Prostate gland (tissue), 2 donors: ENCODE measurements at regions not wholly inside any gene's neighbourhood (a gene's known extent, or its start where the extent isn't known, plus 50 kb on each side); places are given as distances from the start of the nearest gene placed in this dataset.
A peak's percentile ranks its signal among the peaks of the same experiment; 100 is the strongest.

ENCODE experiments used
- DNase-seq: peaks from one replicate; pipeline ENCODE4 v3.0.0-alpha.2; 2019; ENCODE audit warnings: low spot score
- H3K27ac ChIP-seq, 2 donors: fragments of 200-600 bp; sonication (generic); 2 replicates each; pipeline ENCODE4 v1.5.1; 2017 to 2019
- H3K27me3 ChIP-seq: fragments of 200-600 bp; sonication (generic); replicated peaks from 2 replicates; pipeline ENCODE4 v1.5.1; 2019; ENCODE audit not compliant: insufficient read depth
- H3K36me3 ChIP-seq, 2 donors: fragments of 200-600 bp; sonication (generic); 1 replicate in 1 of 2; 2 replicates in 1 of 2; pipeline versions ENCODE4 v1.5.1 to v1.8.1; 2017 to 2019
- H3K4me1 ChIP-seq: fragments of 200-600 bp; sonication (generic); replicated peaks from 2 replicates; pipeline ENCODE4 v1.5.1; 2019
- H3K4me3 ChIP-seq, 2 donors: fragments of 200-600 bp; sonication (generic); 2 replicates each; pipeline ENCODE4 v1.5.1; 2017 to 2019
- H3K9me3 ChIP-seq: fragments of 200-600 bp; sonication (generic); 2 replicates; pipeline ENCODE4 v1.5.1; 2017
- CTCF ChIP-seq, 4 experiments: fragments of 200-600 bp in 2 of 4; fragments of 450-650 bp in 2 of 4; sonication (generic) in 2 of 4; IDR thresholded peaks; 1 replicate in 3 of 4; 2 replicates in 1 of 4; pipeline ENCODE4 v1.5.1; 2016 to 2019; ENCODE audit warnings: antibody characterized with exemption in 4 of 4, mild to moderate bottlenecking in 2 of 4, moderate library complexity in 2 of 4
- POLR2A ChIP-seq: fragments of 450-650 bp; IDR thresholded peaks from one replicate; pipeline ENCODE4 v1.6.1; 2016; ENCODE audit warnings: antibody characterized with exemption, mild to moderate bottlenecking
- POLR2AphosphoS5 ChIP-seq: sonication (generic); formaldehyde crosslinking; IDR thresholded peaks from one replicate; pipeline ENCODE4 v1.6.1; 2017; ENCODE audit warnings: antibody characterized with exemption
- WGBS: methylation state at CpG from one replicate; pipeline ENCODE4 v1.1.5; 2018; 5-methylcytosine and 5-hydroxymethylcytosine counted together
- intact Hi-C: fragments of 100-400 bp; cut with DNase I; formaldehyde crosslinking; loops from one replicate; pipeline ENCODE4 v1.14.2; 2022

- peak overlapping the region; percentile 15 to 75 for H3K27ac ChIP-seq
- no peak overlapping the region for H3K4me3 ChIP-seq
- intact Hi-C loops = no loop called here
- DNase-seq = no peak
- no peaks in the 10 kb centered on the region for H3K27me3 ChIP-seq
- H3K36me3 ChIP-seq = no peaks in the 10 kb centered on the region
- TF ChIP-seq POLR2AphosphoS5 (no peak), CTCF (IDR thresholded peaks at IDR 0.05) (no peak), POLR2A (no peak)
- H3K9me3 ChIP-seq = no peaks in the 10 kb centered on the region
- no peaks in the 10 kb centered on the region for H3K4me1 ChIP-seq
- WGBS = 84% methylated on average over 18 of the region's 18 CpGs
These were observed 158.1 kb downstream of the CDH26 start for GRCh38 chr20:60116128-60116909.

- no peak for DNase-seq
- H3K4me3 ChIP-seq = no peak overlapping the region
- no peaks in the 10 kb centered on the region for H3K36me3 ChIP-seq
- no peaks in the 10 kb centered on the region for H3K9me3 ChIP-seq
- H3K27me3 ChIP-seq = no peaks in the 10 kb centered on the region
- peak overlapping the region in 1 of 2 donors; percentile 75 for H3K27ac ChIP-seq
- peaks cover 3% of the 10 kb centered on the region for H3K4me1 ChIP-seq
- TF ChIP-seq CTCF (IDR thresholded peaks at IDR 0.05) (no peak), POLR2AphosphoS5 (no peak), POLR2A (no peak)
- intact Hi-C loops = no loop called here
- 28% methylated on average over 7 of the region's 7 CpGs for WGBS
These were observed 158.8 kb downstream of the CDH26 start for GRCh38 chr20:60117065-60117464.

- Histone ChIP-seq H3K4me3 (no peak overlapping the region), H3K27ac (no peak overlapping the region), H3K9me3 (no peaks in the 10 kb centered on the region), H3K36me3 (no peaks in the 10 kb centered on the region), H3K4me1 (peaks cover 3% of the 10 kb centered on the region), H3K27me3 (no peaks in the 10 kb centered on the region)
- 65% methylated on average over 9 of the region's 9 CpGs for WGBS
- no peak for DNase-seq
- intact Hi-C loops = no loop called here
- TF ChIP-seq CTCF (IDR thresholded peaks at IDR 0.05) (no peak), POLR2A (no peak), POLR2AphosphoS5 (no peak)
These were observed 163.7 kb downstream of the CDH26 start for GRCh38 chr20:60121903-60122302.

DNA sequence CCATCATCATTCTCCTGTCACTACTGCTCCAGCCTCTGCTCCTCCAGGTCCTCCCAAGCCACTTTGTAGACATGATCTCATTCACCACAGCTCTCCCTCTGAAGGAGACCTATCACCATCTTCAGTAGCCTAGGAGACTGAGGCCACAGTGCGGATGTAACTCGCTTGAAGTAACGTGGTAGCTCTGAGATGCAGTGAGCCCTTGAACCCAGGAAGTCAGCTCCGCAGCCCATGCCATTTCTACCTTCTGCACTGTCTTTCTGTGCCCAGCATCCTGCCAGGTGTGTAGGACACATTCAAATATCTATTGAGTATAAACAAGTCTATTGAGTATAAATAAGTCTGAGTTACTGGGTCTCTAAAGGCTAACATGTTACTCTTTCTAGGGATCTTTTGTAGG, 164.4 kb downstream of the CDH26 start:
- no peaks in the 10 kb centered on the region for H3K9me3 ChIP-seq
- WGBS = 96% methylated on average over 4 of the region's 4 CpGs
- H3K27ac ChIP-seq = no peak overlapping the region
- H3K36me3 ChIP-seq = no peaks in the 10 kb centered on the region
- intact Hi-C loops = no loop called here
- H3K4me1 ChIP-seq = peaks cover 3% of the 10 kb centered on the region
- H3K4me3 ChIP-seq = no peak overlapping the region
- TF ChIP-seq POLR2A = no peak
- TF ChIP-seq POLR2AphosphoS5 = no peak
- TF ChIP-seq CTCF (IDR thresholded peaks at IDR 0.05) = no peak
- DNase-seq = no peak
- no peaks in the 10 kb centered on the region for H3K27me3 ChIP-seq

- peaks cover 3% of the 10 kb centered on the region for H3K4me1 ChIP-seq
- no peaks in the 10 kb centered on the region for H3K27me3 ChIP-seq
- no peak overlapping the region for H3K4me3 ChIP-seq
- intact Hi-C loops = no loop called here
- 85% methylated on average over 8 of the region's 8 CpGs for WGBS
- TF ChIP-seq CTCF (IDR thresholded peaks at IDR 0.05) (no peak), POLR2A (no peak)
- H3K27ac ChIP-seq = no peak overlapping the region
- H3K9me3 ChIP-seq = no peaks in the 10 kb centered on the region
- no peaks in the 10 kb centered on the region for H3K36me3 ChIP-seq
- DNase-seq = no peak
These were observed 164.9 kb downstream of the CDH26 start for GRCh38 chr20:60123096-60123495.
